Cardiac fibroblast (primary cell): ENCODE measurements at regions not wholly inside any gene's neighbourhood (a gene's known extent, or its start where the extent isn't known, plus 50 kb on each side); places are given as distances from the start of the nearest gene placed in this dataset.

Source experiments
- DNase-seq, 2 donors: peaks; one replicate each; pipeline versions ENCODE4 v3.0.0 to v3.0.0-alpha.2; 2010; ENCODE audit warnings: low read depth in 2 of 2
- H3K4me3 ChIP-seq, 2 donors: replicated peaks in 1 of 2; 1 replicate in 1 of 2; 2 replicates in 1 of 2; pipeline ENCODE4 v1.5.1; 2011; ENCODE audit warnings: low read depth in 2 of 2, low read length in 2 of 2, mild to moderate bottlenecking in 2 of 2, moderate library complexity in 1 of 2
- TF ChIP-seq, protein P1 (sequence below): IDR thresholded peaks from one replicate; pipeline ENCODE4 v1.5.1; 2011; ENCODE audit warnings: low read depth, mild to moderate bottlenecking, low read length, inconsistent platforms

DNA sequence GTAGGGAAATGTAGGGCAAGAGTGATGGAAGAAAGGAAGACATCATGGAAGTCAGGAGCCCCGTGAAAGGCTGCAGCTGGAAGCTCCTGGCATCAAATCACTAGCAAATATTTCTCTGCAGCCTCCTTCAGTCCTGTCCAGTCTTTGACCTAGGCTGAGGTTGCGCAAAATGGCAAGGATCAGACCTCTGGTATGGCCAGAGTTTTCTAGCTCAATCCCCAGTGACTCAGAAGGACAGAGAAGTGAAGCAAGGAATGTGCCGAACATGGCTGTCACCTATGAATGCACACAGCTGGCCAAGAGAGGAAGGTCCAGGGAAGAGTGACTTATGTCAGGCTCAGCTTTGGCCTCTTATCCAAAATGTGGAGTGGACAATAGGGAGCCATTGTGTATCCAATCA, 71.1 kb upstream of the PHOX2B start:
- no peak for DNase-seq
- no peak overlapping the region for H3K4me3 ChIP-seq
- TF ChIP-seq, protein P1, sequence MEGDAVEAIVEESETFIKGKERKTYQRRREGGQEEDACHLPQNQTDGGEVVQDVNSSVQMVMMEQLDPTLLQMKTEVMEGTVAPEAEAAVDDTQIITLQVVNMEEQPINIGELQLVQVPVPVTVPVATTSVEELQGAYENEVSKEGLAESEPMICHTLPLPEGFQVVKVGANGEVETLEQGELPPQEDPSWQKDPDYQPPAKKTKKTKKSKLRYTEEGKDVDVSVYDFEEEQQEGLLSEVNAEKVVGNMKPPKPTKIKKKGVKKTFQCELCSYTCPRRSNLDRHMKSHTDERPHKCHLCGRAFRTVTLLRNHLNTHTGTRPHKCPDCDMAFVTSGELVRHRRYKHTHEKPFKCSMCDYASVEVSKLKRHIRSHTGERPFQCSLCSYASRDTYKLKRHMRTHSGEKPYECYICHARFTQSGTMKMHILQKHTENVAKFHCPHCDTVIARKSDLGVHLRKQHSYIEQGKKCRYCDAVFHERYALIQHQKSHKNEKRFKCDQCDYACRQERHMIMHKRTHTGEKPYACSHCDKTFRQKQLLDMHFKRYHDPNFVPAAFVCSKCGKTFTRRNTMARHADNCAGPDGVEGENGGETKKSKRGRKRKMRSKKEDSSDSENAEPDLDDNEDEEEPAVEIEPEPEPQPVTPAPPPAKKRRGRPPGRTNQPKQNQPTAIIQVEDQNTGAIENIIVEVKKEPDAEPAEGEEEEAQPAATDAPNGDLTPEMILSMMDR = no peak

DNA sequence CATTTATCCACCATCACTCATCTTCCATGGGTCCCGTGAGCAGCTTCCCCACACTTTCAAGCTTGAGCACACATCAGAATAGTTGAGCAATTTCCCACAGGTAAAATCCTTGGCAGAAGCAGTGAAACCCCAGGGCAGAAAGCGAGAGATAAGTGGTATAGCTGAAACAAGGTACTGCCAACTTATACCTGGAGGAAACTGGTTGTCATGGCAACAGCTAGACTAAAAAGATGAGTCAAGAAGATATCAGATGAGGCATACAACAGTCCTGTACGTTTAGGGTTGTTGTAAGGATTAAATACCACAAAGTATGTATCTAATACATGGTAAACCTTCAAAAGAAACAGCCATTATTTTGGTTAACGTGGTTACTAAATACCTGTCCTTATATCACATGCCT, 66.9 kb upstream of the PHOX2B start:
- TF ChIP-seq, protein P1 = no peak
- DNase-seq = no peak
- no peak overlapping the region for H3K4me3 ChIP-seq

DNA sequence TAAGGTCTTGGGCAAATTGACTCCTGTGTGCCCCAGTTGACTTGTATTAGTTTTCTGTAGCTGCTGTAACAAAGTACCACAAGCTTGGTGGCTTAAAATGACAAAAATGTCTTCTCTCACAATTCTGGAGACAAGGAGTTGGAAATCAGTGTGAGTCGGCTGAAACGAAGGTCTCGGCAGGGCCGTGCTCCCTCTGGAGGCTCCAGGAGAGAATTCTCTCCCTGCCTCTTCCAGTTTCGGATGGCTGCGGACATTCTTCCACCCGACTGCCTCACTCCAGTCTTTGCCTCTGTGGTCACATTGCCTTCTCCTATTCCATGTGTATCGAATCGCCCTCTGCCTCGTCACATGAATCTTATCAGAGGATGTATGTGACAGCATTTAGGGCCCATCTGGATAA, 66.0 kb upstream of the PHOX2B start:
- TF ChIP-seq, protein P1 = peak; percentile 30
- H3K4me3 ChIP-seq = no peak overlapping the region
- peak; percentile 4 to 17 for DNase-seq

DNA sequence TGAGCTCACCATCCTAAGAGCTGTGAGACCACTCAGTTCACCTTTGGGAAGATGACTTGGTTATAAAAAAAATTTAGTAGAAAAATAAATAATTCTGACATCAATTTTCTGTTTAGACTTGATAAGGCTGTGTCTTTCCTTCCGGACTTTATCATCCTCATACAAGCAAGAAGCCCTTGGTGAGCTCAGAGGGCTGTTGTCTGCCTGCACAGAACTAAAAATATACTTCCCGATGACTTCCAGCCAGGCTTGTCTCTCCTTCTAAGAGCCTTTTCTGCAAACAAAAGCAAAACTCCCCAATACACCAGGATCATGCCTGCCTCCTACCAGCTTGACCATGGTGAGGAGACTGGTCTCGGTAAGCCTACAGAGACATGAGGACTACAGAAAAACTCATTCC, 58.3 kb upstream of the PHOX2B start:
- H3K4me3 ChIP-seq = no peak overlapping the region
- TF ChIP-seq, protein P1 = no peak
- DNase-seq = no peak

DNA sequence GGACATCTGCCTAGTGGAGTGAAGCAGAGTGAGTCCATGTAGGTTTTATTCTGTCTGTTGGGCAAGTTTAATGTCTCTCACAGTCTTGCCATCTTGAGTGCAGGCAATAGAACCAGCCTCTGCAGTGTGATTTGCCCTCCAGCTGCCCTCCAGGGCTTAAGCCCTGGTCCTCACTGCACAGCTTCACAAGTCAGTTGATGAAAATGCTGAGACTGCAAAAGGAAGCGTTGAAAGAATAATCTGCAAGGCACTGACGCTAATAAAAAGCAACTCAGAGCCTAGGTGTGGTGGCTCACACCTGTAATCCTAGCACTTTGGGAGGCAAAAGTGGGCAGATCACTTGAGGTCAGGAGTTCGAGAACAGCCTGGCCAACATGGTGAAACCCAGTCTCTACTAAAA, 54.1 kb upstream of the PHOX2B start:
- no peak overlapping the region for H3K4me3 ChIP-seq
- TF ChIP-seq, protein P1 = no peak
- DNase-seq = no peak

DNA sequence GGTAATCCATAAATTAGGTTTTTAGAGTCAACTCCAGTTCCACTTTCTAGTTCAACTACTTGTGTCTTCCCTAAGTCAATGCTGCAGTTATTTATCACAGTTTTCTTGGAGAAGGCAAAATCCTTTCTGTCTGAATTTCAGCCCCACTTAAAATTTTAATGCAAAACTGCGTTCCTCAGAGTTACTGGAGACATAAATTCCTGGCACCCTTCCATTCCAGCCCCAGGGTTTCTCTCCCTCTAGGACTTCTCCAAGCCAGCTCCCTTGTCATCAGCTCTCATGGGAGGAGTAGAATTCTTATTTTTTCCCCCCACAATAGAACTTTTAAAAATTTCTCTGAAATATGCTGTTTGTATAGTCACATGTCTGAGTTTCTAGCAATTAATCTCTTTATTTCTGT, 50.6 kb upstream of the PHOX2B start:
- H3K4me3 ChIP-seq = no peak overlapping the region
- DNase-seq = no peak
- TF ChIP-seq, protein P1 = no peak
